Fibroblast of mammary gland (primary cell): ENCODE measurements at regions not wholly inside any gene's neighbourhood (a gene's known extent, or its start where the extent isn't known, plus 50 kb on each side); places are given as distances from the start of the nearest gene placed in this dataset.

Source experiments
- DNase-seq: peaks from one replicate; pipeline ENCODE4 v3.0.0-alpha.2; 2010; ENCODE audit warnings: low read depth
- H3K4me3 ChIP-seq: 2 replicates; pipeline ENCODE4 v1.5.1; 2011; ENCODE audit warnings: low read depth, mild to moderate bottlenecking, low read length, moderate library complexity; ENCODE audit not compliant: control insufficient read depth
- CTCF ChIP-seq: conservative IDR thresholded peaks from 2 replicates; pipeline ENCODE4 v1.5.1; 2011; ENCODE audit warnings: low read depth, low read length, inconsistent platforms; ENCODE audit not compliant: control insufficient read depth, insufficient read depth

- DNase-seq = no peak
- H3K4me3 ChIP-seq = no peak overlapping the region
- no peak for TF ChIP-seq CTCF
Observed at GRCh38 chr2:71882236-71882946, 265.3 kb downstream of the CYP26B1 start.

GRCh38 chr2:71880846-71881610, 266.6 kb downstream of the CYP26B1 start:
- no peak for TF ChIP-seq CTCF
- no peak overlapping the region for H3K4me3 ChIP-seq
- DNase-seq = peak; percentile 84

GRCh38 chr2:71880287-71880686, 267.4 kb downstream of the CYP26B1 start:
- no peak for TF ChIP-seq CTCF
- no peak for DNase-seq
- no peak overlapping the region for H3K4me3 ChIP-seq

GRCh38 chr2:71879509-71880184, 268.0 kb downstream of the CYP26B1 start:
- DNase-seq = no peak
- no peak for TF ChIP-seq CTCF

GRCh38 chr2:71878626-71879508, 268.8 kb downstream of the CYP26B1 start:
- DNase-seq = no peak
- no peak for TF ChIP-seq CTCF

More at GRCh38 chr2:71879509-71880184, 268.0 kb downstream of the CYP26B1 start:
- no peak overlapping the region for H3K4me3 ChIP-seq

GRCh38 chr2:71877636-71878035, 270.0 kb downstream of the CYP26B1 start:
- H3K4me3 ChIP-seq = no peak overlapping the region
- no peak for DNase-seq
- TF ChIP-seq CTCF = no peak

More at GRCh38 chr2:71878626-71879508, 268.8 kb downstream of the CYP26B1 start:
- H3K4me3 ChIP-seq = no peak overlapping the region
